CD14-positive monocyte (primary cell): ENCODE measurements at regions not wholly inside any gene's neighbourhood (a gene's known extent, or its start where the extent isn't known, plus 50 kb on each side); places are given as distances from the start of the nearest gene placed in this dataset.
A peak's percentile ranks its signal among the peaks of the same experiment; 100 is the strongest.

Source experiments
- DNase-seq, 3 donors: peaks; one replicate each; pipeline ENCODE4 v3.0.0-alpha.2; 2011 to 2022
- H2AFZ ChIP-seq: 2 replicates; pipeline ENCODE4 v1.6.0; 2012; ENCODE audit warnings: mild to moderate bottlenecking, low read depth, low read length, inconsistent platforms; ENCODE audit not compliant: insufficient read depth, poor library complexity, severe bottlenecking
- H3K27ac ChIP-seq, 2 donors: 1 replicate in 1 of 2; 2 replicates in 1 of 2; pipeline ENCODE4 v1.5.1; 2012 to 2013; ENCODE audit warnings: low read length in 2 of 2, control low read depth in 1 of 2, inconsistent platforms in 1 of 2, low read depth in 1 of 2, mild to moderate bottlenecking in 1 of 2
- H3K27me3 ChIP-seq, 2 donors: one replicate each; pipeline versions ENCODE4 v1.6.0 to v1.6.1; 2011 to 2013; ENCODE audit warnings: low read length in 2 of 2; ENCODE audit not compliant: control insufficient read depth in 2 of 2, insufficient read depth in 2 of 2
- H3K36me3 ChIP-seq, 2 donors: replicated peaks in 1 of 2; 1 replicate in 1 of 2; 2 replicates in 1 of 2; pipeline versions ENCODE4 v1.5.1 to v1.6.1; 2012 to 2013; ENCODE audit warnings: low read length in 2 of 2, control low read depth in 1 of 2, inconsistent platforms in 1 of 2, mild to moderate bottlenecking in 1 of 2; ENCODE audit not compliant: insufficient read depth in 2 of 2, control insufficient read depth in 1 of 2
- H3K4me1 ChIP-seq, 2 donors: 1 replicate in 1 of 2; 2 replicates in 1 of 2; pipeline versions ENCODE4 v1.5.1 to v1.6.1; 2012 to 2013; ENCODE audit warnings: low read length in 2 of 2, control low read depth in 1 of 2, inconsistent platforms in 1 of 2, mild to moderate bottlenecking in 1 of 2, moderate library complexity in 1 of 2; ENCODE audit not compliant: insufficient read depth in 2 of 2, control insufficient read depth in 1 of 2
- H3K4me2 ChIP-seq: replicated peaks from 2 replicates; pipeline ENCODE3; 2012; ENCODE audit warnings: low read length, moderate library complexity, mild to moderate bottlenecking; ENCODE audit not compliant: poor library complexity, severe bottlenecking; ENCODE audit errors: extremely low read depth
- H3K4me3 ChIP-seq, 3 experiments: fragments of 200-600 bp in 1 of 3; sonication (generic) in 1 of 3; replicated peaks in 1 of 3; 1 replicate in 2 of 3; 2 replicates in 1 of 3; pipeline ENCODE4 v1.5.1; 2011 to 2013; ENCODE audit warnings: low read length in 3 of 3, mild to moderate bottlenecking in 3 of 3, control low read depth in 2 of 3, low read depth in 2 of 3, inconsistent platforms in 1 of 3, moderate library complexity in 1 of 3
- H3K79me2 ChIP-seq: 2 replicates; pipeline ENCODE4 v1.6.0; 2012; ENCODE audit warnings: mild to moderate bottlenecking, control low read depth, inconsistent platforms, low read length, moderate library complexity; ENCODE audit not compliant: insufficient read depth
- H3K9ac ChIP-seq: 2 replicates; pipeline ENCODE4 v1.6.0; 2017; ENCODE audit warnings: low read length, mild to moderate bottlenecking; ENCODE audit not compliant: insufficient read depth, poor library complexity, severe bottlenecking
- H3K9me3 ChIP-seq, 2 donors: replicated peaks in 1 of 2; 1 replicate in 1 of 2; 2 replicates in 1 of 2; pipeline versions ENCODE4 v1.5.1 to v1.6.1; 2012 to 2013; ENCODE audit warnings: low read length in 2 of 2, control low read depth in 1 of 2; ENCODE audit not compliant: control insufficient read depth in 1 of 2, insufficient read depth in 1 of 2
- H4K20me1 ChIP-seq: 2 replicates; pipeline ENCODE4 v1.6.0; 2012; ENCODE audit warnings: mild to moderate bottlenecking, low read length, control low read depth, moderate library complexity; ENCODE audit not compliant: insufficient read depth
- H3K27ac Mint-ChIP-seq, 7 donors: one replicate each; pipeline ENCODE4 v1.8.0; 2020; ENCODE audit warnings: mild to moderate bottlenecking in 7 of 7, mixed read lengths in 7 of 7, moderate library complexity in 6 of 7, inconsistent platforms in 2 of 7
- H3K27me3 Mint-ChIP-seq, 3 donors: one replicate each; pipeline ENCODE4 v1.8.0; 2021 to 2022; ENCODE audit warnings: low read depth in 3 of 3, mild to moderate bottlenecking in 3 of 3, mixed read lengths in 3 of 3, moderate library complexity in 3 of 3, inconsistent platforms in 1 of 3
- H3K36me3 Mint-ChIP-seq, 2 donors: one replicate each; pipeline ENCODE4 v1.8.0; 2020; ENCODE audit warnings: mixed read lengths in 2 of 2, inconsistent platforms in 1 of 2, mild to moderate bottlenecking in 1 of 2
- H3K4me1 Mint-ChIP-seq: one replicate; pipeline ENCODE4 v1.8.0; 2020; ENCODE audit warnings: mild to moderate bottlenecking, mixed read lengths
- H3K4me3 Mint-ChIP-seq, 2 donors: one replicate each; pipeline ENCODE4 v1.8.0; 2020; ENCODE audit warnings: mild to moderate bottlenecking in 2 of 2, mixed read lengths in 2 of 2, moderate library complexity in 1 of 2
- H3K9me3 Mint-ChIP-seq, 7 donors: one replicate each; pipeline ENCODE4 v1.8.0; 2020 to 2022; ENCODE audit warnings: mixed read lengths in 7 of 7, mild to moderate bottlenecking in 6 of 7, moderate library complexity in 6 of 7, inconsistent platforms in 2 of 7
- WGBS: methylation state at CpG from one replicate; pipeline ENCODE4 v1.1.5; 2013; ENCODE audit warnings: missing lambda C conversion rate; ENCODE audit not compliant: insufficient coverage; 5-methylcytosine and 5-hydroxymethylcytosine counted together
- intact Hi-C, 2 donors: fragments of 100-400 bp; cut with micrococcal nuclease; formaldehyde crosslinking; loops; one replicate each; pipeline versions ENCODE4 v1.15.0 to v1.15.1; 2023
- TF ChIP-seq, protein P1 (sequence below): fragments of 200-600 bp; IDR thresholded peaks from one replicate; pipeline ENCODE4 v1.8.0; 2022; ENCODE audit warnings: antibody characterized with exemption, mild to moderate bottlenecking

DNA sequence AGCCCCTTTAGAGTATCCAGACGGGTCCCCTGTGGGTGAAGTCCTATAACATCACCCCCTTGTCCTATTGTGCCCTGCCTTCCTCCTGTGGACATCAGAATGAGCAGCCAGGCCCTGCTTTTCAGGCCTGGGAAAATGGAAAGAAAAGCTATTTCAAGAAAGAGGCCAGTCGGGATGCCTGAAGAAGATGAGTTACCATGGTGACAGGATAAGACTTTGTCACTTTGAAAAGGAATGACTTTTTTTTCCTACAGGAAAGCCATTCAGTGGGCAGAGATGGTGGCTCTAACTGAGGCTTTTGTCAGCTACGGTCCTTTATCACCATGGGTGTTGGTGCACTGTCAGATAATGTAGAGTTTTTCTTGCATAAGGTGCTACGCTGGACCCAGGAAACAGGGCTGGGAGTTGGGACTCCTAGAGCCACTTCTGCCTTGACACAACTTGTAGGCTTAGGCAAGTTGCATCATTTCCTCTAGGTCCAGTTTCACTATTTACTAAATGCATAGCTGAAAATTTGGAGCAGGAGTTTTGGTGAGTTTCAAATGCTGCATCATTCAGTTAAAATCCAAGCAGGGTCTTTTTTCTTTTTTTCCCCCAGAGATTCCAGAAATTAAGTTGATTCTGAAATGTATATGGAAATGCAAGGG is 179.0 kb upstream of the ADRA1D start:
- no peaks in the 10 kb centered on the region for H3K27me3 ChIP-seq
- WGBS: 80% methylated on average over 1 of the region's 4 CpGs
- no peaks in the 10 kb centered on the region for H3K79me2 ChIP-seq
- intact Hi-C loops: no loop called here
- TF ChIP-seq, protein P1, sequence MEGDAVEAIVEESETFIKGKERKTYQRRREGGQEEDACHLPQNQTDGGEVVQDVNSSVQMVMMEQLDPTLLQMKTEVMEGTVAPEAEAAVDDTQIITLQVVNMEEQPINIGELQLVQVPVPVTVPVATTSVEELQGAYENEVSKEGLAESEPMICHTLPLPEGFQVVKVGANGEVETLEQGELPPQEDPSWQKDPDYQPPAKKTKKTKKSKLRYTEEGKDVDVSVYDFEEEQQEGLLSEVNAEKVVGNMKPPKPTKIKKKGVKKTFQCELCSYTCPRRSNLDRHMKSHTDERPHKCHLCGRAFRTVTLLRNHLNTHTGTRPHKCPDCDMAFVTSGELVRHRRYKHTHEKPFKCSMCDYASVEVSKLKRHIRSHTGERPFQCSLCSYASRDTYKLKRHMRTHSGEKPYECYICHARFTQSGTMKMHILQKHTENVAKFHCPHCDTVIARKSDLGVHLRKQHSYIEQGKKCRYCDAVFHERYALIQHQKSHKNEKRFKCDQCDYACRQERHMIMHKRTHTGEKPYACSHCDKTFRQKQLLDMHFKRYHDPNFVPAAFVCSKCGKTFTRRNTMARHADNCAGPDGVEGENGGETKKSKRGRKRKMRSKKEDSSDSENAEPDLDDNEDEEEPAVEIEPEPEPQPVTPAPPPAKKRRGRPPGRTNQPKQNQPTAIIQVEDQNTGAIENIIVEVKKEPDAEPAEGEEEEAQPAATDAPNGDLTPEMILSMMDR: no peak
- no peaks in the 10 kb centered on the region for H3K36me3 ChIP-seq
- peak; percentile 51 to 73 (median 59) for DNase-seq
- H4K20me1 ChIP-seq: no peaks in the 10 kb centered on the region
- peaks cover 0 to 2% (median 0%) of the 10 kb centered on the region in 3 donors for H3K27me3 Mint-ChIP-seq
- peak overlapping the region in 6 of 7 donors; percentile 2 to 87 (median 54) for H3K27ac Mint-ChIP-seq
- no peaks in the 10 kb centered on the region for H3K9me3 Mint-ChIP-seq
- peak overlapping the region; percentile 21 for H3K4me2 ChIP-seq
- H3K27ac ChIP-seq: peak overlapping the region in 1 of 2 donors; percentile 59
- H3K9me3 ChIP-seq: no peaks in the 10 kb centered on the region
- H2AFZ ChIP-seq: no peak overlapping the region
- no peaks in the 10 kb centered on the region for H3K36me3 Mint-ChIP-seq
- H3K9ac ChIP-seq: no peak overlapping the region
- H3K4me3 Mint-ChIP-seq: peak overlapping the region in 1 of 2 donors; percentile 46
- H3K4me3 ChIP-seq: peak overlapping the region in 1 of 3 experiments; percentile 14
- H3K4me1 ChIP-seq: peaks cover 11 to 13% of the 10 kb centered on the region in 2 donors
- peaks cover 18% of the 10 kb centered on the region for H3K4me1 Mint-ChIP-seq

DNA sequence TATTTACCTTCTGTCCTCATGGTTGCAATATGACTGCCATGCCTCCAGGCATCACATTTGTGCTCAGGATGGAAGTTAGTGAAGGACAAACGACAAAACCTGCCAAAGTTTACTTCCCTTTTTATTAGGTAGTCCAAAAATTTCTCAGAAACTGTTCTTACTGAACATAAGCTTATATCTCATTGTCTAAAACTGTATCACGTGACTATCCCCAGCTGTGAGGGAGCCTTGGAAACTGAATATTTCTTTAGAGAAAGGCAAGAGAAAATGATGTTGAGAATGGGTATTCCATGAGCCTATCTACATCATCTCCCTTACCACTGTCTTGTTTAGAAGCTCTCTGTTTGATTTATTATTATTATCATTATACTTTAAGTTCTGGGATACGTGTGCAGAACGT is 169.1 kb upstream of the ADRA1D start:
- intact Hi-C loops: loop anchor here in 1 of 2 donors (10.0 kb wide), 1 partner anchor 93 kb away; no protein-coding TSS in a partner anchor
- no peak overlapping the region for H3K4me3 Mint-ChIP-seq
- Histone ChIP-seq H3K4me2 (no peak overlapping the region), H3K36me3 (no peaks in the 10 kb centered on the region), H4K20me1 (no peaks in the 10 kb centered on the region), H3K4me1 (peaks cover 29 to 40% of the 10 kb centered on the region in 2 donors), H3K79me2 (no peaks in the 10 kb centered on the region), H3K9me3 (no peaks in the 10 kb centered on the region), H3K4me3 (no peak overlapping the region), H3K27me3 (no peaks in the 10 kb centered on the region), H2AFZ (no peak overlapping the region), H3K9ac (no peak overlapping the region), H3K27ac (no peak overlapping the region)
- peaks cover 27% of the 10 kb centered on the region for H3K4me1 Mint-ChIP-seq
- no CpG with 5 or more reads among the region's 4 CpGs for WGBS
- peaks cover 0 to 3% of the 10 kb centered on the region in 2 donors for H3K36me3 Mint-ChIP-seq
- H3K27me3 Mint-ChIP-seq: peaks cover 1 to 4% (median 2%) of the 10 kb centered on the region in 3 donors
- H3K27ac Mint-ChIP-seq: no peak overlapping the region
- DNase-seq: no peak
- H3K9me3 Mint-ChIP-seq: peaks cover 0 to 7% (median 3%) of the 10 kb centered on the region in 7 donors
- TF ChIP-seq, protein P1: no peak
